GM12873 (cell line): ENCODE measurements at regions not wholly inside any gene's neighbourhood (a gene's known extent, or its start where the extent isn't known, plus 50 kb on each side); places are given as distances from the start of the nearest gene placed in this dataset.

Experiments
- TF ChIP-seq, protein P1 (sequence below): IDR thresholded peaks from 2 replicates; pipeline ENCODE4 v1.5.1; 2012; ENCODE audit warnings: low read depth, mild to moderate bottlenecking, moderate library complexity, low read length, control low read depth; ENCODE audit not compliant: insufficient read depth; ENCODE audit errors: missing control alignments

DNA sequence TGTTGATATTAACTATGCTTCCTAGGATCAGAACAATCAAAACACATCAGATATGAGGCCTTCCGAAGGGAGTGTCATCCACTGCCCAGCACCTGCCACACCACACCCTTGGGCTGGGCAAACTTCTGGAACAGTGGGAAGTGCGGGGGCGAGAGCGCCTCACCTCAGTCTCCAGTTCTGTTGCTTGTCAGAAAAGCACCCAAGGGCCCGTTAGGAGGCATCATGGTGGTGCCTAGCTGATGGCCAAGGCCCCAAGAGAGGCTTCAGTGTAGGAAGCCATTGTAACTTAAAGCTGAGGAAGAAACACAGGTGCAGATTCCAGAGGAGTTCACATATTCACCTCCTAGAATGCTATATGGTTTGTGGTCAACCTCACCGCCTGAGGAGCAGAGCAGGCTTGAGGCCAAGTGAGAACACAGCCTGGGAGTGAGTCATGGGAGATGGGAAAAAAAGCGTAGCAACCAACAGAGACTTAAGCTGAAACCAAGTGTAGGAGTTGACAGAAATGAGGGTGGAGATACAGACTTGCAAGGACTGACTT is 85.1 kb upstream of the ATL2 start:
- TF ChIP-seq, protein P1, sequence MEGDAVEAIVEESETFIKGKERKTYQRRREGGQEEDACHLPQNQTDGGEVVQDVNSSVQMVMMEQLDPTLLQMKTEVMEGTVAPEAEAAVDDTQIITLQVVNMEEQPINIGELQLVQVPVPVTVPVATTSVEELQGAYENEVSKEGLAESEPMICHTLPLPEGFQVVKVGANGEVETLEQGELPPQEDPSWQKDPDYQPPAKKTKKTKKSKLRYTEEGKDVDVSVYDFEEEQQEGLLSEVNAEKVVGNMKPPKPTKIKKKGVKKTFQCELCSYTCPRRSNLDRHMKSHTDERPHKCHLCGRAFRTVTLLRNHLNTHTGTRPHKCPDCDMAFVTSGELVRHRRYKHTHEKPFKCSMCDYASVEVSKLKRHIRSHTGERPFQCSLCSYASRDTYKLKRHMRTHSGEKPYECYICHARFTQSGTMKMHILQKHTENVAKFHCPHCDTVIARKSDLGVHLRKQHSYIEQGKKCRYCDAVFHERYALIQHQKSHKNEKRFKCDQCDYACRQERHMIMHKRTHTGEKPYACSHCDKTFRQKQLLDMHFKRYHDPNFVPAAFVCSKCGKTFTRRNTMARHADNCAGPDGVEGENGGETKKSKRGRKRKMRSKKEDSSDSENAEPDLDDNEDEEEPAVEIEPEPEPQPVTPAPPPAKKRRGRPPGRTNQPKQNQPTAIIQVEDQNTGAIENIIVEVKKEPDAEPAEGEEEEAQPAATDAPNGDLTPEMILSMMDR: no peak

DNA sequence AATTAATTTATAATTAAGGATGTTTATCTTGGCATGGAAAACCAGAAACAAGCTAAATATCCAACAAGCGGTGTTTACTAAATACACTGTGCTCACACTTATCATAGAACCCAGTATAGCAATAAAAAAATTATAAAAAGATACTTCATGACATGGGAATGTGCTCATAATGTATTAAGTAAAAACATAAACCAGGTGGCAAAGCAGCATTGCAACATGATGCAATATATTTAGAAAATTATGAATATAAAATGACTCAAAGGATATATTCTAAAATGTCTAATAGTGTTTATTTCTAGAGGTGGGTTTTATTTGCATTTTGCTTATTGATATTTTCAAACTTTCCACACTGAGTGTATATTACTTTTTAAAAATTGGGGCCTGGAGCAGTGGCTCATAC is 84.4 kb upstream of the ATL2 start:
- TF ChIP-seq, protein P1: no peak

DNA sequence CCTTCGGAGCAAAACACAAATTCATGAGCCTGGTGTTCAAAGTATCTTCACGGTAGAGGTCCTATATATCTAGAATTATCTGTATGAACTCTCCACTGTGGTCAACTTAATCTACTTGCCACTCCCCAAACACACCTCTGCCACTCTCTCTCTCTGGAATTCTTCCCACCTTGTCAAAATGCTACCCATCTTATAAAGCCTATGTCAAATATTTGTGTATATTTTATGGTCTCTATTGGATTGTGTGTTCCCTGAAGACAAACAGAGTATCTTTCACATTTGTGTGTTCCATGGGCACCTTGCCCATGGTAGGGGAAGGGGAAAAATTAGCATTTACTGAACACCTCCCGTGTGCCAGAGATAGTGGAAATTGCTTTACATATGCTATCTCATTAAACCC is 83.2 kb upstream of the ATL2 start:
- TF ChIP-seq, protein P1: no peak

DNA sequence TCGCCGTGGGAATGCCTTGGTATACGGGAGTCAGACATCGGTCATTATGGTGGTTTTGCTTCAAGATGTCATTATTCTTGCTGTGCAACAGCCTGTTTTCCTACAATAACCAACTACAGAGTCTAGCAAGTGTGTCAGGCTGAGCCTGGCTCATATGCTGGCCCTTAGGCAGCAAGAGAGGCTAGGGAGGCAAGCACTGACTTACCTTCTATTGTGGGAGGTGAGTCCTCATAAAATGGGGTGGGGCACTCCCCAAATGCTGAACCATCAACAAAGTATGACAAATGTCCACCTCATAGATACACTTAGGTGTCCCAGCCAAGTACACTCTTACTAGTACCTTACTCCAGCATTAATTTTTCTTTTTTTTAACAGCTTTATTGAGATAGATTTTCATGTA is 77.0 kb upstream of the ATL2 start:
- TF ChIP-seq, protein P1: no peak

DNA sequence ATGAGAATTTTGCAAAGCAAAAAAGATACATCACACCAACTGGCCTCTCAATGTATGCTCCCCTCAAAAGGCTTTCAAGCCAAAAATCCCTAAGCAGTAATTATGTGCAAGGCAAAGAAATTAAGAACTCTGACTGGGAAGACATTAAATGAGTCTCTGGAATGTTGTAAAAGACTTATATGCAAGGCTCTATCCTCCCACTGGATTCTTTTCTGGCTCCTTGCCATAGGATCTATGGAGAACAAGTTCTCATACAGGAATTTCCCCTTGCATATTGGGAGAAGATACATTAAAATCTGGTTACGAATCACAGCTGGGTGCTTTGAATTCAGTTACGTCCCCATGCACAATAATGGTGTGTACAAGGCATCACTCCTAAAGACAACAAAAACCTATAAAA is 73.4 kb upstream of the ATL2 start:
- TF ChIP-seq, protein P1: no peak

DNA sequence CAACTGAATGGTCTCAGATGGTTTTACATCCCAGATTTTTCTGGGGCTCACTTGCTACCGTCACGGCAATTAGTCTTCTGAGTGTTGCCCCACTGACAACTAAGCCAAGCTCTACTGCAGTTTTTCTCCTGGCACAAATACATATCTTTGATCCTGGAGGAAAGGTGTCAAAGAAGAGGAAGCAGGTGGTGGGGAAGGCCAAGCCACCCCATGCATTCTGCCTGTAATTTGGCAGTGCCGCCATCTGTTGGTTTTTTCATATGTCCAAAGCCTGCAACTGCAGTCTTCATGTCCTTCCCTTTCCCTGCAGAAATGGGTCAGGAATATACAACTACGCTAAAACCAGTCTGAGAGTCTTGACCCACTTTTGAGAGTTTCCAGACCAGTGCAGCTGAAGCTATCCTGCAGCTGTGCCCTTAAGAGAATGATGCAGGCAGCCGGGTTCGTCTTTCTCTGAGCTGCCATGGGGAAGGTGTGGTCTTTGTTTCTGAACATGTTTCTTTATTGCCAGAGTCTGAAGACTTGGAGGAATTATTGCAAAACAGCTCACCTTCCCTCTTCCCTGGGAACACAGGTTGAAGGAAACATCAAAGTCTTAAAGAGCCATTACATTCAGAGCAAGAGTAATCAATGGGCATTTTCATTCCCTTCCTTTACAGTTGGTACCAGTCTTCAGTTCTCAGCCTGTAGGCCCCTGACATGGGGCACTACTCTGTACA is 71.8 kb upstream of the ATL2 start:
- TF ChIP-seq, protein P1: no peak

DNA sequence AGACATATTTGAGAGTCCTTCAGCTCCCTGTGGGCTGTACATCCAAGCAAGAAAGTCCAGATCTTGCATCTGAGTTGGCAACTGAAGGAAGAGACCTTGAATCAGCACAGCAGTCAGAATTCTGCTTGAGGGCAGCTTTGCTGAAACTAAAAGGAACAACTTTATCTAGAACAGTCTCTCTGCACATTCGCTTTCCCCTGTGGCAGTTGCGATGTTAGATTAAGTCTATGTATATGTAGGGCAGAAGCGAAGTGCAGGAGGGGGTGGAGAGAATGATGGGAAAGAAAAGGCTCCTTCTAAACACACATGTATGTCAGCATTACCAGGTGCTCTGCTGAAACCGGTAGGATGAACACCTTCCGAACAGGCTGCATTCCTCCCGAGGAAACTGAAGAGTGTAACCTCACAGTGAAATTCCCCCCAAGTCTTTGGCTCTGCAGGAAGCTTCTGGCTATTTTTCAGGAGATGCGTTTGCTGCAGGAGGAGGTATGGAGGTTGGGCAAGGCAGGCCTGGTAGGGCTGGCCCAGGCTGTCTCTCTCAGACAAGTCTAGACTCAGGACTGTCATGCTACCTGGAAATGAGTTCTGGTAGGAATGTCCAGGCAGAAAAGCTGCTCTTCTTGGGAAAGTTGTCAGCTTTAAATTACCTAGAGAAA is 70.0 kb upstream of the ATL2 start:
- TF ChIP-seq, protein P1: no peak
